NCI-H2171 (cell line): ENCODE measurements at regions not wholly inside any gene's neighbourhood (a gene's known extent, or its start where the extent isn't known, plus 50 kb on each side); places are given as distances from the start of the nearest gene placed in this dataset.
"Not testable (repeated sequence)": the region's sequence is repeated elsewhere in the genome, so short reads cannot be mapped to it uniquely, and the experiment has no call there.

Experiments
- DNase-seq: peaks from one replicate; lab custom pipeline; 2025; lab: John Stamatoyannopoulos, UW

DNA sequence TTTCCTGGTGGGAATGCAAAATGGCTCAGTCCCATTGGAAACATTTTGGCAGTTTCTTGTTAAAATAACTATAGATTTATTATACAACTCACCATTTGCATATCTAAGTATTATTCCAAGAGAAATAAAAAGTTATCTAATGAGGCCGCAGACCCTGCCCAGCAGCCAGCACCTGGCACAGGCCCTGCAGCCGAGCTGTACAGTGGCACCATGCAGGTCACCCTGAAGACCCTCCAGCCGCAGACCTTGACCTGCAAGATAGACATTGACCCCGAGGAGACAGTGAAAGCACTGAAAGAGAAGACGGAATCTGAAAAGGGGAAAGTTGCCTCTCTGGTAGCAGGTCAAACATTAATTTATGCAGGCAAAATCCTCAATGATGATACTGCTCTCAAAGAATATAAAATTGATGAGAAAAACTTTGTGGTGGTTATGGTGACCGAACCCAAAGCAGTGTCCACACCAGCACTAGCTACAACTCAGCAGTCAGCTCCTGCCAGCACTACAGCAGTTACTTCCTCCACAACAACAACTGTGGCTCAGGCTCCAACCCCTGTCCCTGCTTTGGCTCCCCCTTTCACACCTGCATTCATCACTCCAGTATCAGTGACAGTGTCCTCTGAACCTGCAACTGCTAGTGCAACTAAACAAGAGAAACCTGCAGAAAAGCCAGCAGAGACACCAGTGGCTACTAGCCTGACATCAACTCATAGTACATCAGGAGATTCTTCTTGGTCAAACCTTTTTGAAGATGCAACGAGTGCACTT, 113.5 kb upstream of the SATB1 start:
- no peak for DNase-seq

DNA sequence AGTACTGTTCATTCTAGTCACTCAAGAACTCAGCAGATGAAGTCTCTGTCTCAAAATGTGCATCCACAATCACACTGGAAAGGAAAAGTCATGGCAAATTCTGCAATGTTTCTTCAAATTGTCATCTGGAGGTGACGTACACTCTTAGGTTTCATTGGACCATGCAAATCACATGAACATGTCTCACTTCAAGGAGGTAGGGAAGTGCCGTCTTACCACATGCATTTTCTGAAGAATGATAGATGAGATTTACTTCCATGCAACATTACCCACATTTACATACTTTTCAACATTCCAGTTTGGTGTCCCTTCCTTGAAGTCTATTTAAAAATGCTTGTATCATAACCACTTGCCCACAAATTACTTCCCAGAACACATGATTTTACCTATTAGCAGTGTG, 107.9 kb upstream of the SATB1 start:
- no peak for DNase-seq

DNA sequence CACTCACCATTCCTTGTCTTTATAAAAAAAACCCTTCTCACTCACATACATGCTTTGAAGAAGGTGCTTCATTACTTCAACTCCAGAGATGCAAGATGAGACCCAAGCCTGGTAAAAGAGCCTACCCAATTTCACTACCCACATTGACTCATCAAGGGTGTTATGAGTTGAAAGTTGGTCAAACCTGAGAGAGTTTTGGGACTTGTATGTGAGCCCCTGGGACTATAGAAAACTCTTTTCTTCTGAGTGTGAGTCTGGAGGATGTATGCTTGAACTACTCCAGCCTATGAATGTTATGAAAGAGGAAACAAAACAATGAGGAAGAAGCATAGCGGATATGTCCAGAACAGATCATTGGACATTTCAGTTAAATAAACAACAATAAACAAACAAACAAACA, 106.5 kb upstream of the SATB1 start:
- DNase-seq, result no peak

DNA sequence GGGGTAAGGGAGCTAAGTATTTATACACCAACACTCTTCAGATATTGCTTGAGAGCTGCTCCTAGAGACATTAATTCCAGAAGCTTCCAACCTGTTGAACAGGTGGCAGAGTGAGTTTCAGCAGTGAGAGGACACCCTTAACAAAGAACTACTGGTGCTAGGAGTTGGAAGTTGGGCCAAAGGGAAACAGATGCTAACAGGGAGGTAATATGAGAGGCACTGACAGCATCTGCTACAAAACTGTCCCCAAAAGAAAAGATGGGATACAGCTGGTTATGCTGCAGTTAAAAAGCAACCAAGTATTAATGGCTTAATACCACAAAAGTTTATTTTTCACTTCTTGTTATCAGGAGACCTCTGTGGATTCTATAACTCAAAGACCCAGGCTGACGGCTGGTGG, 104.5 kb upstream of the SATB1 start:
- DNase-seq, result peak; percentile 28

DNA sequence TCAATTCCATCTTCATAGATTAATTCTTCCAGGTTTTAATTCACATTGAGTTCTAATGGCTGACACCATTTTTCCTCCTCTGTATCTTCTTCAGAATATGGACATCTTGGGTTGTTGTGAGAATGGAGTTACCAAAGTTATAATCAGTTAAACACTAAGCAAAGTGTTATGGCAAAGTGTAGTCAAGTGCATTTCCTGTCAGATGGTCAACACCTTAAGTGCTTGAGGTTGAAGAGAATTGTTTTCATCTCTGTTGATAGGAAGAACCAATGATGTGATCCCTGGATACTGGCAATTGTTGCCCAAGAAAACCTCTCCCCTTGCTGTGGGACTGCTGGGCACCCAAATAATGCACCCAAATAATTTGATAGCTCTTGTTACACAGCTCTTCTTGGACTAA, 102.6 kb upstream of the SATB1 start:
- DNase-seq, result no peak

DNA sequence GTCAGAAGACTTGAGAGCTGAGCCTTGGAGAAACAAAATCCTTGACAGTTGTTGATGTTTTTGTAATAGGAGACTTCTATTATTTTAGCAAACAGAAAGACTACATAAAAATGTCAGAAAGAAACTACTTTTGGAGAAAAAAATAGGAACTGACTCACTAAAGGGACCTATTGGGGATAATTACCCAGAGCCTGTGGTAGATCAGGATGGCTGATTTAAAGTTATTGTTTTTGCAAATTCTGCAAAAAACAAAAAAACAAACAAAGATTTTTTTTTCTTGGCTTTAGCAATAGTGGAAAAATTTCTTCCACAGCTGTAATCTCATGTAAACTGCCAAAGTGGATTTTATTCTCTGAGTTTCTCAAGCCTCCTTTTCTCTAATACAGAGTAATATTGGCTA, 101.5 kb upstream of the SATB1 start:
- no peak for DNase-seq

DNA sequence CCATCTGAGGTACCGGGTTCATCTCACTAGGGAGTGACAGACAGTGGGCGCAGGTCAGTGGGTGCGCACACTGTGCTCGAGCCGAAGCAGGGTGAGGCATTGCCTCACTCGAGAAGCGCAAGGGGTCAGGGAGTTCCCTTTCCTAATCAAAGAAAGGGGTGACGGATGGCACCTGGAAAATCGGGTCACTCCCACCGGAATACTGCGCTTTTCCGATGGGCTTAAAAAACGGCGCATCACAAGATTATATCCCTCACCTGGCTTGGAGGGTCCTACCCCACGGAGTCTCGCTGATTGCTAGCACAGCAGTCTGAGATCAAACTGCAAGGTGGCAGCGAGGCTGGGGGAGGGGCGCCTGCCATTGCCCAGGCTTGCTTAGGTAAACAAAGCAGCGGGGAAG, 91.0 kb upstream of the SATB1 start:
- DNase-seq, result not testable (repeated sequence)

DNA sequence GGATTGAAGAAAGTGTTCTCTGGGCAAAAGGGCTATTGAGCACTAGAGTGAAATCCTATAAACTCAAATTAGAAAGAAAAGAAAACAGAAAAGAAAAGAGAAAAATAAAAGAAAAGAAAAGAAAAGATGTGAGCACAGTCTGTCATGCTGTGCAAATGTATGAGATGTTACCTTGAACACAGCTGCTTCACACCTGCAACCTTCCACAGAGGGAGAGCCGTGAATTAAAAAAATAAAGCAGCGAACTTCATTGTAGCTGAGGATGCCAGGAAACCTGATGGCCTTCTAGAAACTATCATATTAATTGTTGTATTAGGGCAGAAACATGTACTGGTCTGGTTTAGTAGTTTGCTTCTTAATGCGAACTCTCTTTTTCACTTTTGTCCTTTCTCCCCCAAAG, 88.0 kb upstream of the SATB1 start:
- DNase-seq, result no peak

DNA sequence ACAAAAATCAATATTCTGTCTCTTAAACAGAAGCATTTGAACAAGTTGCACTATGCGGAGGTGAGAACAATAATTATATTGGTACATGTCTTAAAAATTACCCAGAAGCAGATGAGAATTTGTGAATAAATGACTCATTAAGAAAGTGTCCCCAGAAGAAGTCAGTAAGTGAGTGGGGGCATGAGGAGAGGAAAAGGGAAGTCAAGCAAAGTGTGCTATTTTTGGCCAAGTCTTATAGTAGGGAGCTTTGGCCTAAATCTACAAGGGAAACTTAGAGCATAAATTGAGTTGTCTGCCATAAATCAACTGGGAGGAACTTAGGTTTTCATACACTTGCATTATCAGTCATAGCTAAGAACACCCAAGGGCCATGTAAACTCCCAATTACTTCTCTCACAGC, 86.9 kb upstream of the SATB1 start:
- no peak for DNase-seq

DNA sequence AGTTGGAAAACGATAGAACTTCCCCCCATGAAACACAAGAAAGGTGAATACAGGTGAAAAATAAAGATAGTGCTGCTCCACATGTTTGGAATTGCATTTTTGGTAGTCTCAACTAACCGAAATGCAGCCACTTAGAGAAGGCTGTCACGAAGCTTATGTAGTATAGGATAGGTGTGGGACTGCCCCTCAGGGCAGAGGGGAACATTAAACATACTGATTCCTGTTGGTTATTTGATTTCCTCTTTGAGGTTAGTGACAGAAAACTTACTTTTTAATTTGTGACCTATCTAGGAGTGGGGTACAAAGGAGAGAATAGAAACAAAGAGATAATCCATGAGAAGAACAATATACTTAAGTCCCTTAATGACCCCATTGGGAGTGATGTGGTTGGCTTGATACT, 85.8 kb upstream of the SATB1 start:
- no peak for DNase-seq

DNA sequence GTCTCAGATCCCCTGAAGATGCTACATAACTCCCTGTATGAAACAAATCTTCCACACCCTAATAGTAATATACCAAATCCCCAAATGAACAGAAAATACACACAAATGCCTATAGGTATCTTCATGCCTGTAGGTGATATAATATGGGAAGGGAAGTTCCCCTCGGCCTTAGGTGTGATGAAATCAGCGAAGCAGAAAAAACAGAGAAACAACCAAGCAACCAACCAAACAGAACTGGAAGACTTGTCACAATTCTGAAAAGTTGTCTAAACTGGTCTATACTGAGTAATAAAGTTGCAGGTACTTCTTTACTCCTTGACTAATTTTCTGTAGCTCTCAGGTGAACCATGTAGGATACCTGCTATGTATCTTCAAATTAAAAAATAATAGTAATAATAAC, 82.2 kb upstream of the SATB1 start:
- DNase-seq, result no peak

DNA sequence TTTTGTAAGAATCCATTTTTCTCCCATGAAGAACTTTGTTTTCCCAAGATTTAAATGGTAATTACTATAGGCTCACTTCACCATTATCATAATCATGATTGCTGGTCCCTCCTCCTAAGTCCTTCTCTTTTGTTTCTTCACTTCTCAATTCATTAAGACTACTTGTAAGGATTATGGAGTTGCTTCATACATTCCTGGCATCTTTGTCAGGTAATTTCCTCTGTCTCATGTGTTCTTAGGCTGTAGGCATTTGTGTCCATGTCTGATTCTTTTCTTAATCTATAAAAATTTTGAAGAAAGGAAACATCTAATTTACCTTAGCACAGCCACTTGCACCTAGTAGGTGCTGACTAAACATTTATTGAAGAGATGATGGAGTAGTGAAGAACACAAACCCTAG, 79.9 kb upstream of the SATB1 start:
- no peak for DNase-seq

DNA sequence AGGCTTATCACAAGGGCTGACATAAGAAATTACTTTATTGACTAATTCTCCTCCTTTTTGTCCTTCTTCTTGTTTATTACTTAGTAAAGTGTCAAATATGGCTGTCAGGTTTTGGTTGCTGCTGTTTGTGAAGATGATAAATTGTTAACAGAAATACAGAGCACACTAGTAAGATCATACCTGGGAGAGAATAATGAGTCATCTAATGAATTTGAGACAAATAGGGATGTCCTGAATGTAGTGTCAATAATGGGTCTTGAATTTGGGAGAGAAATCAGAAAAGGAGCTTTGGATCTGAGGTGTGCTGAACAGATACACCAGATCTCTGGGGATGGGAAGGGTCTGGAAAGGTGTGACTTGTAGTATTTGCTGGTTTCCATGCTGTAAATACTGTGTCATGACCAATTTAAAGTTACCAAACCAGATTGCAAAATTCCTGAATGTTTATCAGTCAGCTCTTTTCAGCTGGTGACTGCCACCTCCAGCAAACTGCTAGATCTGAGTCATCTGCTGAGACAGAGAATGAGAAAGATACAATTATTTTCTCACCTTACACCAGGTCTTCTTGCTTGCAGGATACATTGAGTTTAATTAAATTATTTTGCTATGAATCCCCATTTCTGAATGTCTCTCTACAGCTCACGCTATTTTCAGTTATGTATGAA, 76.7 kb upstream of the SATB1 start:
- DNase-seq, result no peak

DNA sequence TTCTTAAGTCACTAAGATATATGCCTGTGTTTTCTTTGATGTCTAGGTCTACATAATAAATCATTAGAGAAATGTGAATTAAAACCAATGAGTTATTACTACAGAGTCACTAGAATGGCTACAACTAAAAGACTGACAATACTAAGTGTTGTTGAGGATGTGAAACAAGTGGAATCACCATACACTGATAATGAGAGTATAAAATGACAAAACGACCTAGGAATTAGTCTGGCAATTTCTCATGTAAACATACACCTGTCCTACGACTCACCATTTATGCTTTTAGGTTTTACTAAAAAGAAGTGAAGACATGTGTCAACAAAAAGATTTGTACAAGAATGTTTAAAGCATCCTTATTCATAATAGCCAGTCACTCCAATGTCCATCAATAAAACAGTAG, 75.2 kb upstream of the SATB1 start:
- no peak for DNase-seq

DNA sequence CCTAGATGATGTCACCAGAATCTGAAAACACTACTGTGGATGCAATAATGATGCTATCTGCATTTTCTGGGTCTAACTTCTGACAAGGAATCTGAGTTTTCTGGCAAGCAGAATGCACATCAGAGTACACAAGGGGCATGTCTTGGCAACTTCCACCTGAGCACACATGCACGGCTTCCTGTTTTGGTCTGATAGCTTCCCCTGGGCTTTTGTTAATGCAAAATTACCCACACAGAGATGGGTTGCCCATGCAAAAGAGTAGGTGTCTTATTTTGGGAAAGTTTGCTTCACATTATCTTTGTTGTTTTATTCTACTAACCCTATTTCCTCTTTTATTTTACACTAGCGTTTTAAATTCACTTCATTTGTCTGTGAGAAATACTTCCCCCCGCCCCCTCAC, 74.2 kb upstream of the SATB1 start:
- no peak for DNase-seq

DNA sequence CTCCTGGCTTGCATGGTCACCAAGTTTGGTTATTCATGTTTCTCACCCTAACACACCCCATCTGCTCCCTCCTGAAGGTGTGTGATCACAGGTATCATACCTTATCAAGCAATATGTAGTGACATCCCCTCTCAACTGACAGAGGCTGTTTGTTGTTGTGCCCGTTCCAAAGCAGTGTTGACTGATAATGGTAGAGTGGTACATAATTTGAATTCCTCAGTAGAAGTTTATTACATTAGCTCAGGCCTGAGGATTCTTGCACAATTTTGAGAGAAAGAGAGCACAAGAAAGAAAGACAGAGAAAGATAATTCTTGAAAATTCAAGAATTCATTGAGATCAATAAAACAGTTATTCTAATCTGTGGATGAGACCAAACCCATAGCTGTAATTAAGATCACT, 69.1 kb upstream of the SATB1 start:
- DNase-seq, result no peak

DNA sequence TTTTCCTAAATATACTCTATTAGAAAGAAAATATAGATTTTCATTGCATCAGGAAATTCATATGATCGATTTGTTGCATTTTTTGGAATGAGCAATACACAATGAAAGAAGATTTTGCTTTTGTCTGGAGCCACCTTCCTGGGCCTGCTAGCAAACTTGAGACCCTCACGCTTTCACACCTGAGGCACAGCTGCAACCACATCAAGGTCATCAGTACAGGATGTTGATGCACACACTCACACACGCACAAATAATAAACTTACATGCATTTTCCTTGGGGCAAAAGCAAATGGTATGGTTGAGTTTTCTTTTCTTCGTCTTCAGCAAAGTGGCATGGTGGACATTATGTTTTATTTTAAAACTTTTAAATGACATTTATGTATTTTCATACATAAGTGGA, 64.8 kb upstream of the SATB1 start:
- no peak for DNase-seq

DNA sequence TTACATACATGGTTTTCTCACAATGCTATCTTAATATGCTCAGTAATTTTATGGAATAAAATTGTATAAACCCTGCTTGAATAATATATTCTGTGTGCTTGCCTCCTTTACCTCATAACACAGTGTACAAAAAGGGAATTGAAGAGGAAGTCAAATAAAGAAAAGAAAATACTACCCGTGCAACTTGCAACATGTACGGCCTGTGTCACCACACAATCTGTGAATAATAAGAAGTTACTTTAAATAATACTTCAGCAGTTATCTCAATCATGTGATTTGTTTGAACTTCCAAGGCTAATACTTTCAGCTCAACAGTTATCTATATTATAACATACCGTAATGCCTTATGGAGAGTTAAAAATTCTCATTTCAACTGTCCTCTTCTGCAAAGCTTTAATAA, 58.1 kb upstream of the SATB1 start:
- DNase-seq, result no peak

DNA sequence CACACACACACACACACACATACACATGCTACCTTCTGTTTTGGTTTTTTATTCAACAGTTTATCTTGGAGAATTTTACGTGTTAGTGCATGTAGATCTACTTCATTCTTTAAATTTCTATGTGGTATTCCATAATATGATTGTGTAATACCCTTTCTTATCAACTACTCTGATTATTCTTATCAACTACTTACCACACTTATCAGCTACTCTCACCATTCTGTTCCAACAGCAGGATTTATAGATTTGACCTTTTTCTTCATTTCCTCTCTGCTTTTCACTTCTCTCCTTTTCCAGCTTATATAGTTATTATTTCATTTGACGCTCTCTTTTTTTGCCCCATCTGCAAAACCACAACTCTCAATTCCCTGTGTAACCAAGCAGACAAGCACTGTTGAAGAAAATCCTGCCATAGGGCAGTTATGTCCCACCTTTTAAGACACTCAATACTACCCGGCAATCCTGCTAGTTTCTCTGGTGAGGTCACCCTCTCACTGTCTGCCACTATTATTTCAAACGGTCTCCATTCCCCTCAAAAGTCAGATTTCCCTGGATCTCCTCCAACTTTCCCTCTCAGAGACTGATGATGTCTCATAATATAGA, 56.9 kb upstream of the SATB1 start:
- DNase-seq, result no peak

DNA sequence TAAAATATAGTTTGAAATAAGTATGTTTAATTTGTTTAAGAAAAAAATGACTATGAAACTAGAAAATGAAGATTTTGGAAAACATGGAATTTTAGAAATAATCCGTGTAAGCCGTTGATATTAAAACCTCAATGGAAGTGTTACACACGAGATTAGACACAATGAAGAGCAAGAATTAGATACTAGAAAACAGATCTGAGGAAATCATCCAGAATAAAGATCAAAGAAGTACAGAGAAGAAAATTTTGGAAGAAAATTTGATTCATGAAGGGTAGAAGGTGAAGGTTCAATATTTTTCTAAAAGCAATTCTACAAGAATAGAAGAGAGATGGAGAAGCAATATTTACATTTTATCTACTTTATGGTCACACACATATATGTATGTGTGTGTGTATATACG, 52.5 kb upstream of the SATB1 start:
- DNase-seq, result no peak
